ENCODE measurements at regions not wholly inside any gene's neighbourhood (a gene's known extent, or its start where the extent isn't known, plus 50 kb on each side); places are given as distances from the start of the nearest gene placed in this dataset.

- intact Hi-C loops (cut with DNase I, micrococcal nuclease) = no loop called here
- H3K9me3 Mint-ChIP-seq (ENCODE audit: low read depth) = no peaks in the 10 kb centered on the region
- H3K36me3 Mint-ChIP-seq (ENCODE audit: low read depth) = no peaks in the 10 kb centered on the region
- DNase-seq (no peak), ATAC-seq (no peak)
- ChIA-PET CTCF (no interaction called here), POLR2A (interaction anchor here (0.6 kb wide), 1 partner anchor 1948 kb away, joined by 3 read pairs; no protein-coding TSS in a partner anchor)
- H3K27ac Mint-ChIP-seq = no peak overlapping the region
- no peak overlapping the region for H3K4me3 Mint-ChIP-seq
- H3K4me1 Mint-ChIP-seq = no peaks in the 10 kb centered on the region
- peaks cover 8% of the 10 kb centered on the region for H3K27me3 Mint-ChIP-seq
These were observed 85.5 kb downstream of the ADAMTS1 start for GRCh38 chr21:26759731-26760130.

- ChIA-PET POLR2A (no interaction called here), CTCF (interaction anchor here (1.9 kb wide), 1 partner anchor 17 kb away, joined by 5 read pairs; no protein-coding TSS in a partner anchor)
- no peak overlapping the region for H3K27ac Mint-ChIP-seq
- H3K9me3 Mint-ChIP-seq (ENCODE audit: low read depth) = no peaks in the 10 kb centered on the region
- intact Hi-C loops (cut with DNase I, micrococcal nuclease) = no loop called here
- H3K27me3 Mint-ChIP-seq = peaks cover 8% of the 10 kb centered on the region
- H3K36me3 Mint-ChIP-seq (ENCODE audit: low read depth) = no peaks in the 10 kb centered on the region
- H3K4me3 Mint-ChIP-seq = no peak overlapping the region
- H3K4me1 Mint-ChIP-seq = no peaks in the 10 kb centered on the region
- DNase-seq = no peak
- no peak for ATAC-seq
These were observed 86.9 kb downstream of the ADAMTS1 start for GRCh38 chr21:26758083-26758880.

- peaks cover 8% of the 10 kb centered on the region for H3K27me3 Mint-ChIP-seq
- intact Hi-C loops (cut with DNase I, micrococcal nuclease) = no loop called here
- H3K9me3 Mint-ChIP-seq (ENCODE audit: low read depth) = no peaks in the 10 kb centered on the region
- no peak overlapping the region for H3K27ac Mint-ChIP-seq
- ATAC-seq = no peak
- no peak overlapping the region for H3K4me3 Mint-ChIP-seq
- ChIA-PET POLR2A (no interaction called here), CTCF (interaction anchor here (1.3 to 1.9 kb wide), 2 partner anchors 18 to 24 kb away, joined by 3 to 5 read pairs; no protein-coding TSS in a partner anchor)
- DNase-seq = no peak
- no peaks in the 10 kb centered on the region for H3K36me3 Mint-ChIP-seq (ENCODE audit: low read depth)
- H3K4me1 Mint-ChIP-seq = no peaks in the 10 kb centered on the region
These were observed 88.6 kb downstream of the ADAMTS1 start for GRCh38 chr21:26756491-26757159.

- CTCF ChIA-PET = no interaction called here
- POLR2A ChIA-PET = no interaction called here
- H3K27ac Mint-ChIP-seq = no peak overlapping the region
- no peaks in the 10 kb centered on the region for H3K36me3 Mint-ChIP-seq (ENCODE audit: low read depth)
- no peak for ATAC-seq
- intact Hi-C loops (cut with DNase I, micrococcal nuclease) = no loop called here
- H3K27me3 Mint-ChIP-seq = peaks cover 8% of the 10 kb centered on the region
- no peaks in the 10 kb centered on the region for H3K4me1 Mint-ChIP-seq
- no peak overlapping the region for H3K4me3 Mint-ChIP-seq
- DNase-seq = no peak
- H3K9me3 Mint-ChIP-seq (ENCODE audit: low read depth) = no peaks in the 10 kb centered on the region
These were observed 90.4 kb downstream of the ADAMTS1 start for GRCh38 chr21:26754853-26755252.

- CTCF ChIA-PET = no interaction called here
- intact Hi-C loops (cut with DNase I, micrococcal nuclease) = no loop called here
- Mint-ChIP-seq H3K36me3 (ENCODE audit: low read depth) (no peaks in the 10 kb centered on the region), H3K9me3 (ENCODE audit: low read depth) (no peaks in the 10 kb centered on the region), H3K27ac (no peak overlapping the region), H3K27me3 (peaks cover 8% of the 10 kb centered on the region), H3K4me3 (no peak overlapping the region), H3K4me1 (no peaks in the 10 kb centered on the region)
- POLR2A ChIA-PET = no interaction called here
- DNase-seq = no peak
- ATAC-seq = no peak
These were observed 91.4 kb downstream of the ADAMTS1 start for GRCh38 chr21:26753822-26754221.

GRCh38 chr21:26752849-26753248 is 92.4 kb downstream of the ADAMTS1 start:
- H3K27ac Mint-ChIP-seq = no peak overlapping the region
- intact Hi-C loops (cut with DNase I, micrococcal nuclease) = no loop called here
- POLR2A ChIA-PET = no interaction called here
- H3K27me3 Mint-ChIP-seq = peaks cover 8% of the 10 kb centered on the region
- ATAC-seq (no peak), DNase-seq (no peak)
- CTCF ChIA-PET = no interaction called here
- no peaks in the 10 kb centered on the region for H3K4me1 Mint-ChIP-seq
- no peak overlapping the region for H3K4me3 Mint-ChIP-seq
- H3K9me3 Mint-ChIP-seq (ENCODE audit: low read depth) = no peaks in the 10 kb centered on the region
- H3K36me3 Mint-ChIP-seq (ENCODE audit: low read depth) = no peaks in the 10 kb centered on the region

- Mint-ChIP-seq H3K36me3 (ENCODE audit: low read depth) (no peaks in the 10 kb centered on the region), H3K4me1 (no peaks in the 10 kb centered on the region), H3K27ac (no peak overlapping the region), H3K27me3 (peaks cover 1% of the 10 kb centered on the region), H3K9me3 (ENCODE audit: low read depth) (no peaks in the 10 kb centered on the region), H3K4me3 (no peak overlapping the region)
- CTCF ChIA-PET = interaction anchor here (1.3 kb wide), 1 partner anchor 17 kb away, joined by 4 read pairs; no protein-coding TSS in a partner anchor
- POLR2A ChIA-PET = no interaction called here
- DNase-seq = no peak
- ATAC-seq = no peak
- intact Hi-C loops (cut with DNase I, micrococcal nuclease) = no loop called here
These were observed 93.9 kb downstream of the ADAMTS1 start for GRCh38 chr21:26751305-26751704.

GRCh38 chr21:26748066-26748465 is 97.1 kb downstream of the ADAMTS1 start:
- intact Hi-C loops (cut with DNase I, micrococcal nuclease) = no loop called here
- POLR2A ChIA-PET = no interaction called here

GRCh38 chr21:26747216-26747615 is 98.0 kb downstream of the ADAMTS1 start:
- no peak for DNase-seq
- no peaks in the 10 kb centered on the region for H3K36me3 Mint-ChIP-seq (ENCODE audit: low read depth)
- POLR2A ChIA-PET = no interaction called here

More at GRCh38 chr21:26748066-26748465, 97.1 kb downstream of the ADAMTS1 start:
- Mint-ChIP-seq H3K4me3 (no peak overlapping the region), H3K9me3 (ENCODE audit: low read depth) (no peaks in the 10 kb centered on the region), H3K36me3 (ENCODE audit: low read depth) (no peaks in the 10 kb centered on the region), H3K4me1 (no peaks in the 10 kb centered on the region), H3K27ac (no peak overlapping the region), H3K27me3 (peaks cover 5% of the 10 kb centered on the region)
- ATAC-seq (no peak), DNase-seq (no peak)
- CTCF ChIA-PET = interaction anchor here (1.0 kb wide), 1 partner anchor 16 kb away, joined by 3 read pairs; no protein-coding TSS in a partner anchor

GRCh38 chr21:26743524-26743923 is 101.7 kb downstream of the ADAMTS1 start:
- peaks cover 5% of the 10 kb centered on the region for H3K27me3 Mint-ChIP-seq
- H3K4me3 Mint-ChIP-seq = no peak overlapping the region
- ATAC-seq = no peak
- H3K27ac Mint-ChIP-seq = no peak overlapping the region
- ChIA-PET CTCF (no interaction called here), POLR2A (no interaction called here)
- H3K36me3 Mint-ChIP-seq (ENCODE audit: low read depth) = no peaks in the 10 kb centered on the region
- no peaks in the 10 kb centered on the region for H3K9me3 Mint-ChIP-seq (ENCODE audit: low read depth)
- DNase-seq = no peak
- intact Hi-C loops (cut with DNase I, micrococcal nuclease) = no loop called here
- H3K4me1 Mint-ChIP-seq = no peaks in the 10 kb centered on the region

More at GRCh38 chr21:26747216-26747615, 98.0 kb downstream of the ADAMTS1 start:
- no peak overlapping the region for H3K4me3 Mint-ChIP-seq
- no peaks in the 10 kb centered on the region for H3K4me1 Mint-ChIP-seq
- no peaks in the 10 kb centered on the region for H3K9me3 Mint-ChIP-seq (ENCODE audit: low read depth)
- H3K27ac Mint-ChIP-seq = no peak overlapping the region
- H3K27me3 Mint-ChIP-seq = peaks cover 5% of the 10 kb centered on the region
- CTCF ChIA-PET = no interaction called here
- ATAC-seq = no peak
- intact Hi-C loops (cut with DNase I, micrococcal nuclease) = no loop called here

GRCh38 chr21:26739189-26739588 is 106.0 kb downstream of the ADAMTS1 start:
- no peaks in the 10 kb centered on the region for H3K27me3 Mint-ChIP-seq
- DNase-seq (no peak), ATAC-seq (no peak)
- no peaks in the 10 kb centered on the region for H3K36me3 Mint-ChIP-seq (ENCODE audit: low read depth)
- H3K4me3 Mint-ChIP-seq = no peak overlapping the region
- POLR2A ChIA-PET = no interaction called here
- no peak overlapping the region for H3K27ac Mint-ChIP-seq
- CTCF ChIA-PET = no interaction called here
- intact Hi-C loops (cut with DNase I, micrococcal nuclease) = no loop called here
- H3K4me1 Mint-ChIP-seq = no peaks in the 10 kb centered on the region
- no peaks in the 10 kb centered on the region for H3K9me3 Mint-ChIP-seq (ENCODE audit: low read depth)

GRCh38 chr21:26736449-26736848 is 108.8 kb downstream of the ADAMTS1 start:
- Mint-ChIP-seq H3K9me3 (ENCODE audit: low read depth) (no peaks in the 10 kb centered on the region), H3K36me3 (ENCODE audit: low read depth) (no peaks in the 10 kb centered on the region)

More at GRCh38 chr21:26736449-26736848, 108.8 kb downstream of the ADAMTS1 start:
- DNase-seq (no peak), ATAC-seq (no peak)
- CTCF ChIA-PET = interaction anchor here (1.2 to 1.3 kb wide), 2 partner anchors 9 to 79 kb away, joined by 3 read pairs; no protein-coding TSS in a partner anchor
- POLR2A ChIA-PET = no interaction called here
- intact Hi-C loops (cut with DNase I, micrococcal nuclease) = no loop called here
- Mint-ChIP-seq H3K27ac (no peak overlapping the region), H3K4me1 (no peaks in the 10 kb centered on the region), H3K4me3 (no peak overlapping the region), H3K27me3 (no peaks in the 10 kb centered on the region)

Data from activated CD4-positive, alpha-beta T cell treated with anti-CD3 and anti-CD28 coated beads for 36 hours (primary cell).